OCI-M1 (cell line): ENCODE measurements at regions not wholly inside any gene's neighbourhood (a gene's known extent, or its start where the extent isn't known, plus 50 kb on each side); places are given as distances from the start of the nearest gene placed in this dataset.
A peak's percentile ranks its signal among the peaks of the same experiment; 100 is the strongest.

Source experiments
- DNase-seq: peaks from one replicate; lab custom pipeline; 2025; lab: John Stamatoyannopoulos, UW

DNA sequence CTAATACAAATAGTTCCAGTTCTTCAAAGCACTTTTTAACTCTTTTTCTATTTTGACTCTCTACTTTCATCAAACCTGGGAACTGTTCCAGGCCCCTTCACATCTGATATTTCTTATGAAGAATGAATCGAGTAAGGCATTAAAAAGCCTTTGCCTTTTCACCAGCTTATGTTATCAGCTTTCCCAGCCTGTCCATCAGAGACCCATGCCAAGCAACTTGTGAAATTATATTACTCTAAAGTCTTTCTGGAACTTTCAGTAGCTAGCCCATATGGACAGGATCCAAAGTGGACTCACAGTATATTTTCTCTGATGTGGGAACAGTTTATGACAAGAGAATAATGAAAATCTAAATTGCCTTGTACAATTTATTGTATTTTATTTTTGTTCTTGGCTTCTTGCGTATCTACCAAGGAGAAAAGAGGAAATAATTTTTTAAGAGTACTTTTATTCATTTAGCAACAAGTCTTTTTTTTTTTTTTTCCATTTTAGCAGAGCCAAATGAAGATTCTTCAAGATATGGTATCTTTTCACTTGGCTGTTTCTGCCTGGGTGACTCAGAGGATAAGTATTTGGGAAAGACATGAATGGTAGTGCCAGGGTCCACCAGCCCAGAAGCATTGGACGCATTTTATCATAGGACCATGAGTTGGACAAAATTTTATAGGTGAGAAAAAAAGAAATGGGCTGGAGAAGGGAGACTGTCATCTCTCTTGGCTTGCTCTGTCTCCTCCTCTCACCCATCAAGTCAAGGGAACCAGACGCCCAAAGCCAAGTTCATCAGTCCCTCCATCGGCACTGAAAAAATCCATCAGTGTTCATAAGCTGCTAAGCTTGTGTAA is 195.8 kb upstream of the NEBL start:
- peak; percentile 63 for DNase-seq

DNA sequence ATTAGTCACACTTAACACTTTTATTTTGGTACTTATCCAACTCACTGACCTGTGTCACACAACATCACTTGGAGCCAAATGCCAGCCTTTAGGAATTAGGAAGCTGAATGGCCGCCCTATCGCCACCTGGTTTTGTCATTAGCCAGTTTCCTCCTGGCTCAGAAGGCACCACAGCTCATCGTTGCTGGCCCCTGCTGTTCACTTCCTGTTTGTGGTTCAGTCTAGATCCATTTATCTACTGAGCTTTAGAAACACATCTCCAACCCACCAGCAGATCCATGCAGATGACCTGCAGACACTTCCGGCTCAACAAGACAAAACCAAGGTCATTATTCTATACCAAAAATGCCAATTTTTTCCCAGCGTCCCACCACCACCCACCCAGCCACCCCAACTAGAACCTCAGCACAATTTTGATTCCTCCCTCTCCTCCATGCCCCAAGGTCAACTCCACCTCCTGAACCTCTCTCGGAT is 193.5 kb upstream of the NEBL start:
- DNase-seq = peak; percentile 71

DNA sequence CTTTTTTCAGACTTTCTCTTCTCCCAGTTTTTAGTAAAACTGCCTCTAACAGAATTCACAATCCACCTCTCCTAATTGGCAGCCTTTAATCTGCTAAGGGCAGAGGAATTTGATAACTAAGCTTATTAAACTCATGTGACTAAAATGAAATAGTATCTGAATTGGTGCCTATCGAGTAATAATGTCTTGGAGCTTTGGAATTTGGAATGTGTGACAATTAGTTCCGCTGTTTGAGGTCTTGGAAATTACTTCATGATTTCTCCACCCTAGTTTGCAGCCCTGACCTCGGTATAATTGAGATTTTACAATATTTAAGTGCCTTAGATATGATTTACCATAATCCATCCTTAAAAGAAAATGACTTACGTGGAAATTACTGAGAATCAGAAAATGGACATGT is 190.4 kb upstream of the NEBL start:
- DNase-seq = no peak

DNA sequence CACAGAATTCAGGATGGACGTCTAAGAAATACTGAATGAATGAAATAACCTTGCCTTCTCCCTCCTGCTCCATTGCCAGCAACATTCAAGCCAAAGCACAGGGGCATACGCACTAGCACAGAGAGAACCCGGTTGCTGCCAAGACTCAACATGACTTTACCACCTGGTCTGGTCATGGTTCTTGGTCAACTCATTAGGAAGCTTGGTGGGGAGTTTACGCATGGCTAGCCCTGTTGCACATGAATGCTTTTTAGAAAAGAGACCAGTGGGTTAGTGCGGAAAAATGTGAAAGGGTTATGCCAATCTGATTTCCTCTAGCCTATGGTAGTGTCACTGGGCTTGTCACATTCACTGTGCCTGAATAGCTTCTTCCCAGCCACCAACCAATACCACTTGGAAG is 187.6 kb upstream of the NEBL start:
- DNase-seq = no peak

DNA sequence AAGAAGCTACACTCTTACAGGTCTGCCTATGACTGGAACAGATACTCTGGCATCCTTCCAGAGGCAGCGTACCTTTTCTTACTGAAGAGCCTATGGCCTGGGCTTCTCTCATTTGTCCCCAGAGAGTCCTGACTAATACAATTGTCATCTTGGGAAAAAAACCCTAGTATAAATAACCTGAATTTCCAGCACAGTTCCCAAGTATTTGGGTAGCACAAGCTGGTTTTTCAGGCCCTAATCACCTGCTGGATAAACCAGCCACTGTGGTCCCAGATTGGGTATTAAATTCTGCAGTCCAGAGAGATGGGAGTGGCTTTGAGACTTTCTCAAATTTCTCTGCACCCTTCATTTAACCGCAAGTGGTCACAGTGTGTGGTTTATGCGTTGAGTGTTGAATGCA is 186.8 kb upstream of the NEBL start:
- no peak for DNase-seq

DNA sequence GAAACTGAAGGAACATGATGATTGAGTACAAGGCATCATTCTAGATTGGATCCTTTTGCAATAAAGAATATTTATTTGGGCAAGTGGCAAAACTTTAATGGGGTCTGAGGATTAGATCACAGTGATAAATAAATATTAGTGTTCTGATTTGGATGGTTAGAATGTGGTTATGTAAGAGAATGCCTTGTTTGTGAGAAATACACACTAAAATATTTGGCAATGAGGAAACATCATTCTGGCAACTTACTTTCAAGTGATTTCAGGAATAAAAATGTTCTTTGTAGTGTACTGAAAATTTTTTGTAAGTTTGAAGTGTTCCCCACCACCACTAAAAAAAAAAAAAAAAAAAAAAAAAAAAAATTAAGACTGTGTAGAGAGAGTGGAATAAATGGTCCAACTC is 185.1 kb upstream of the NEBL start:
- DNase-seq = no peak

DNA sequence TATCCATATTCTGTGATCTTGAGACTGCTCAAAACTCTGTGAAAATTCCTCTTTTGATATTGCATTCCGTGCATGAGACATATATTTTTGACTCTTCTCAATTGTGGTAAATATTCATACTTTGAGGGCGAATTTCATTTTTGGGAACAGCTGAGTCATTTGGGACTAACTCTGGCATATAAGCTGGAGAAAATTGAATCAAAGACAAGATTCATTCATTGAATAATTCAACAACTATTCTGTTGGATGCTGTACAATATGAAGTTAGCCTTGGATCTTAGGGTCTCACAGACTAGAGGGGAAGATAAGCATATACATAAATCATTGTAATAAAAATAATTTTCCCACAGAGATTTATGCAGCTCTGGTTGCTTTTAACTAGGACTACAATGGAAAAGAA is 183.2 kb upstream of the NEBL start:
- DNase-seq = no peak

DNA sequence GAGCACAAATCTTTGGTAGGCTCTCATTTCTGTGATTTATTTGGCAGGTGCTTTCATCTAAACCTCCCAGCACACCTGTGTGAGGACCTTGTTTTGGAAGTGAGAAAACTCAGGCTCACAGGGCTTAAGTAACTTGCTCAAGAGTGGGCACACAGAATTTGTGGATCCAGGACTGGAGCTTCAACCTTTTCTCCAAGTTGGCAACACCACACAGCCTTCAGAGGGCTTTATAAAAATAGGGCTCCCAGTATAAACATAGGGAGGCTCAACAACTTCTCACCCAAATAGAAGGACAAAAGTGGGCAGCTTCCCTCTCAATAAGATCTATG is 182.2 kb upstream of the NEBL start:
- DNase-seq = no peak

DNA sequence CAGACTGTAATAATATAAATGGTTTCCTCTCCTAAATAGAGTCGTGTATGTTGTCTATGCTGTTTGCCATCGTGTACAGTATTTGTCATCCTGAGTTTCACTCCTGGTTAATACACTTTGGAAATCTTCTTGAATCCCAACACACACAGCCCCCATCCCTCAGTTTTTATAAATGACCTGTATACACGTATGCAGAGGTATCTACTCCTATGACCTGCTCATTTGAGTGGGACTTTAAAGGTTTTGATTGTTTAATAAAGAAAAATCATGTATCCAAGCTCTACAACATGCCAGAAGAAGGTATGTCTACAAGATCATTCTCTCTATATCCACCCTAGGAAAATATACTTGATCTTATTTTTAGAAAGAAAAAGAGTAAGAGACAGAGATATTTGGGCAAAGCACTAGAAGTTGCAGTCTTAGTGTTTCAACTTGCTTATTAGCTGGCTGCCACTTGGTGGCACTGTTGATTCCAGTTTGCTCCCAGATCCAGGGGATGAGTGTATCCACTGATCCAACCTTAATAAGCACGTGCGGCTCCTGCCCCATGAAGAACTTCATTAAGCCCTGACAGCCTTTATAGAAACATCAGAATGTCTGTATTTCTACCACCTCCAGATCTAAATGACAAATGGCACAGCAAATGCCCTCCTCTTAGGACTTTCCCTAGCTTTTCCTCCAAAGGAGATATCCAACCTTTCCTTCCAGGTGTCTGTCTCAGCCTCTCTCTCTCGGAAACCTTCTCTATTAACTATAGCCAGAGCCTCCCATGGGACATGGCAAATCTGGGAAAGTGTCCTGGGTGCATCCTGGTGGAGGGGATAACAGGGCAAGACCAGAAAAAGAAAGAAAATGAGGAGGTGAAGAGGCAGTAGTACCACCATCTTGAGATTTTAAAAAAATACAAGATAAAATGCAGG is 181.6 kb upstream of the NEBL start:
- DNase-seq = peak; percentile 90

DNA sequence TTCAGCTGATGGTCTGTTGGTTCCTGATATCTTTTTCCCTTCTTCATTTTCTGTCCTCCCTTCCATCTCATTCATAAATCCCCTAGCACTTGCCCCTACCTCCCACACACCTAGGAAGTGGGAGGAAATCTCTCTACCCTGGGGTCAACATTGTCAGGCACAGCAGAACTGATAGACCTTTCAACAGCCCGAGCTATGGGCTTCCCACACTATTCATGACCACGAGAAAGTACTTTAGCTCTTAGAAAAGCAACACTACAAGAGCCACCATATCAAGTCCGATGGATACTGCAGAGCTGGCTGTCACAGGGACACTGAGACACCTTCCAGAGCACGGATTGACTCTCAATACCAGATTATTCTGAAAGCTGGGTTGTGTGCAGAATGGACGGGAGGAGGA is 180.6 kb upstream of the NEBL start:
- no peak for DNase-seq

DNA sequence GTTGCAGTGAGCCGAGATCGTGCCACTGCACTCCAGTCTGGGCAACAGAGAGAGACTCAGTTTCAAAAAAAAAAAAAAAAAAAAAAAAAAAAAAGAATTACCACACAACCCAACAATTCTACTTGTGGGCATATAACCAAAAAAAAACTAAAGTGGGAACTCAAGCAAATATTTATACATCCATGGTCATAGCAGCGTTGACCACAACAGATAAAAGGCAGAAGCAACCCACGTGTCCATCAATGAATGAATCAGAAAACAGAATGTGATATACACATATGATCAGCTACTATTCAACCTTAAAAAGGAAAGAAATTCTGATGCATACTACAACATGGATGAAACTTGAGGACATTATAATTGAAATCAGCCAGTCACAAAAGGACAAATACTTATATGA is 179.3 kb upstream of the NEBL start:
- peak; percentile 57 for DNase-seq

DNA sequence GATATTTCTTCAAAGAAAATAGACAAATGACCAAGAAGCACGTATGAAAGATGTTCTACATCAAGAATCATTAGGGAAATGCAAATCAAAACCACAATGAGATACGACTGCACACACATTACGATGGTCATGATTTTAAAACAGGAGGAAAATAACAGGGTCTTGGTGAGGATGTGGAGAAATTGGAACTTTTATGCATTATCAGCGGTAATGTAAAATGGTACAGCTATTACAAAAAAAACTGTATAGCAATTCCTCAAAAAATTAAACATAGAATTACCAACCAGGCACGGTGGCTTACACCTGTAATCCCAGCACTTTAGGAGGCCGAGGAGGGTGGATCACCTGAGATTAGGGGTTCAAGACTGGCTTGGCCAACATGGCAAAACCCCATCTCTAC is 178.8 kb upstream of the NEBL start:
- DNase-seq = no peak

DNA sequence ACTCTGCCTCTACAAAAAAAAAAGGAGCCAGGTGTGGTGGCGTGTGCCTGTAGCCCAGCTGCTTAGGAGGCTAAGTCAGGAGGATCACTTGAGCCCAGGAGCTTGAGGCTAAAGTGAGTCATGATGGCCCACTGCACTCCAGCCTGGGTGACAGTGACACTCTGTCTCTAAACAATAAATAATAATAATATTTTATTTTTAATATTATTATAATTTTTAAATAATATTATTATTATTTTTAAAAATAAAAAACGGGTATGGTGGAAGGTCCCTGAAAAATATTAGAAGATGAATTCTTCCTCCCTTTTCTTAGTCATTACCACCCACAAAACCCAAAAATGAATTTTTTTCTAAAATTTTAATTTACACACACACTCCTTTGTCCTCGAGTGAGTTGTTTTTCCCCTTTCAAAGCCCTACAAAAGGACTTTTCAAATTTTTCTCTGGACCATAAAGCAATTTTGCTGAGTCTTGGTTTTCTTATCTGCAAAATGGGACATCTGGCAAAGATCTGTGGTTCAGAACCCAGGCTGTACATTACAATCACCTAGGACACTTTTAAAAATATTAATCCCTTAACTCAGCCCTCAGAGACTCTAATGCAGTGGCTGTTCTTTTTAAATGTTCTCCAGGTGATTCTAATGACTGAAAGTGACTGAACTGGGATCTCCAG is 174.0 kb upstream of the NEBL start:
- no peak for DNase-seq

DNA sequence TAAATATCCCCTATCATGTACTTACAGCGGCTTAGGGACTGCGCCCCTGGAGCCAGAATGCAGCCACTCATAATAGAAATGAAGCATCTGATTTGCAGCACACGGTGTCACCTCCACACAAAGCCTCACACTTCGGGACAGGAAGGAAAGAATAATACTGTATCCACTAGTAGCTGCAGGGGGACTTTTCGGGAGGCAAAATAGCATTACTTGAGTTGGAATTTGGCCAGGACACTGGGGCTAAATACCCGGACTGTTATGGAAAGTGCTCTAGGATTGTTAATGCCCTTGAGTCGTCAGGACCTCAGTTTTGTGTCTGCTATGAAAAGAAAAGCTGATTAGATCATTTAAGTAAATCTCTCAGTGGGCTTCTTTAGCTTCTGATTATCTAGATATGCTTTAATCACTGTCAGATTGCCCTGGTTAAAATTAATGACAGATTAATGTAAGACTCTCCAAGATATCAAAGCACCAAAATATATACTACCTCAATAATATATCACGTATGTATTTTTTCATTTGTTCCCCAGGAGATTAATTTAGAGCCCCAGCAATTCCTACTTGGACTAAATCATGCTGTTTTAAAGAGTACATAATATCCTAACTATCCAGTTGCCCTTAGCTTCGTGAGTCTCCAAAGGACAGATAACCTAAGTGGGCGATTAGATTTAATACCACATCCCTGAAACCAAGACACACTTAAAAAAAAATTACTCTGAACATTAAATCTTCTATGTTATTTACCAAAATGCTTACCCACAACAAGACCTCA is 173.0 kb upstream of the NEBL start:
- no peak for DNase-seq

DNA sequence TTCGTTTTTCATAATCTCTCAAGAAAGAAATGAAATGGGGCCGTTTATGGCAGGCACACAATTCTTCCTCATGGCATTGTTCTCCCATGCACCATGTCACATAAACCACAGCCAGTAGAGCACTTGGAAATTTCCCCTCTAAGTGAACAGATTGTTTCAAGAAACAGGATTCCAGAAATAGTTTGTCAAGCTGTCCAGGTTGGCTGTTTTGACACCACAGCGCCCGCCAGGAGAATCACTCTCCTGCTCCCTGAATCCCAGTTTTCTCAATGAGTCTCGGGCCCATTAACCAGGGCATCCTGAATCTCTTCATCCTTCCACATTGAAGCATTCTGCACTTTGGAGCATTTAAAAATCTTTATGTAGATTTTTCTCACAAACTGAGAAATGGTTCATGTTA is 172.2 kb upstream of the NEBL start:
- no peak for DNase-seq

DNA sequence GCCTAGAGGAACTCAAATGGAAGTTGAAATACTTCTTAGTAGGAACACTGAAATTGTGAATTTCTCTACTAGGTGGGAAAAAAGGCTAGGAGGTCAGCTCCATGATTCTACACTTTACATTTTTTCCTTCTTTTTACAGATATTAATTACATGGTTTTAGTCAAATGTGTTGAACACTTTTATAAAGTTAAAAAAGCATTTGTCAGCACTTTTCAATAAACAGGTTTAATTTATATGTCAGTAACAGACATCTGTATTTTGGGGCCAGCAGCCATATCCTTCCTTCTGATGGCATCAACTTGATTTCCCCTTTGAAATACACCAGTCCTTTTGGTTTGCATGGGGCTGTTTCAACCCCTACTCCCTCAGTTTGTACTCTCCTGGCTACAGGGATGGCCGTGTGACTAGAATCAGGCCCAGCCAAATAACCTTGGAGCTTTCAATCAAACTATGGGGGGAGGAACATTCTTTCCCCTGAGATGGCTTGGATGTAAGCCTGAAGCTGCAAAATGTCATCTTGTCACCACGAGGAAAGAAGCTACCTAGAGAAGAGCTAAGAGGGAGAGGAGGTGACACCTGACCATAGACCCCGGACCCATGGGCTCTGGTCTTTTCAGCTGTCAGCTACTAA is 171.0 kb upstream of the NEBL start:
- no peak for DNase-seq

DNA sequence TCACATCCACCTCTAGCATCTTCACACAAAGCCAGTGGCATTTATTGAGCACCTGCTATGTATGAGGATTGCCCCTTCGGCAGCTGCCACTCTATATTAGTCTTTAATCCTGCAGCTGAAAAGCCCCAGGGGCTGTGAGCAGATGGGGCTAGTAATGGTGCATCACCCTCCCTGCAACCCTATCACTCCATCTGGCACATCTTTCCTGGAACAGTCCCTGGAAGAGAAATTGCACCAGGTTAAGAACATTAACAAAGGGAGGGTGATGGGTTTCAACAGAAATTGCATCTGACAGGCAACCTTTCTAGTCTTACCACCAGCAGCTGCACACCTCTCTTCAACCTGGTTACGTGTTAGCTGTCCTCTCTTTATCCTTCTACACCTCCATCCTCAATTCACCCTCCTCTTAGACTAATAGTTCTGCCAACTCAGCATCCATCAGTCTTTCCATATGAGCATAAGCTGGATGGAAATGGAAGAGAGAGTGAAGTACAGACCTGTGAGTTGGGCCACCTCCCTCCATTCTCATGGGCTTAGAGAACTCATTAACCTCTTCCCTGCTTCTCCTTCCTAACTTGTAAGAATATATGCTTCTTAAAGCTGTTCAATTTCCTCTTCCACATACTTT is 168.6 kb upstream of the NEBL start:
- no peak for DNase-seq

DNA sequence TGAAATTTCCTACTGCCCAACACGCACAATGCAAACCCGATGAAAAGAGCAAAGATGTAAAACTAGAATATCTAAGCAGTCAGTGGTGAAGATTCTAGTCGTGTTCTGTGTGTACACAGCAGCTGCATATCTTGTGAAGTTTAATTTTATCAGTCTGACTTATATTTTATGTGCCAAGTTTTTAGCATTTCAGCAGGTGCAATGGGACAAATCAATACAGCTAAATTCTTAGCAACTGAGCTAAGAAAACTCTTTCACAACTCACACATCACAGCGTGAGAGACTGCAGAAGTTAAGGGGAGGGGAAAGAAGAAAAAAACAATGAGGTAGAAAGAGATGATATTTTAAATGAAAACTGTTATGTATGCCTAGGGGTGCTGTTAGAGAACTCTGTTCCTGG is 164.9 kb upstream of the NEBL start:
- DNase-seq = no peak

DNA sequence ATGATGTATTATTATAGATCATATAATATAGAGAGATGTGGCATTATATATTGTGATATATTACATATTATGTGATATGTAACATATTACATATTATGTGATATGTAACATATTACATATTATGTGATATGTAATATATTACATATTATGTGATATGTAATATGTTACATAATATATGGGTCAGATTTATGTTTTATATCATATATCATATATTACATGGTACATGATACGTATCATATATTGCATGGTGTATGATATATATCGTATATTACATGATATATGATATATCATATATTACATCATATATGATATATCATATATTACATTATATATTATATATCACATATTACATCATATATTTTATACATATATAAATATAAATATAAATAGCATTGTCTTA is 164.1 kb upstream of the NEBL start:
- no peak for DNase-seq

DNA sequence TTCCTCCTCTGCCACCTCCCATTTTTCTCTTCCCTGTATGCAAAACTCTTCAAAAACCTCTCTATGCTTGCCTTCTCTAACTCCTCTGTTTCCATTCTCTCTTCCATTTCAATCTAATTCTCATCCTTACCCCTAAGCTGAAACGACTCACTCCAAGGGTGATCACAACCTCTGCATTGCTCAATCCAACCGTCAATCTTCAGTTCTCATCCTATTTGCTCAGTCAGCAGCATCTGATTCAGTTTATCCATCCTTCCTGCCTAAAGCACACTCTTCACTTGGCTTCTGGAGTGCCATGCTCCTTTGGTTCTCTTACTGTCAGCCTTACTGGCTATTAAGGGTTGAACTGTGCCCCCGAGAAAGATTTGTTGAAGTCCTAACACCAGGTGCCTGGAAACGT is 163.5 kb upstream of the NEBL start:
- DNase-seq = no peak

DNA sequence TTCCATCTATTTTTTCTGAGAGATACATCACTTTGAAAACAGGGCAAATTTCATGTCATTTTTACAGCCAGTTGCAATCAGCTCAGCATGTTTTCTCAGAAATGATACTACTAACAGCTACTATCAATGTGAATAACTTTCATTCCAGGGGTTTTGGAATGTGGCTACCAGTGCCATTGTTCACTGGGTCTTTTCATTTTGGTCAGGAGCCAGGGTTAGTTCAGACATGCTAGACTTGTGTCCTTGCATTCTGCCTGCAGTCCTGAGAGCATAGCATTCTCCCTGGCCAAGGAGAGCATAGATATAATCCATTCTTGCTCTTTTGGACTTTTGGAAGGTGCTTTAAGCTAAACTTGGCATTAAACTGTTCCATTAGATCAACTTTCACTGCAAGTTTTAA is 160.9 kb upstream of the NEBL start:
- DNase-seq = no peak
